ENCODE measurements at regions not wholly inside any gene's neighbourhood (a gene's known extent, or its start where the extent isn't known, plus 50 kb on each side); places are given as distances from the start of the nearest gene placed in this dataset.

- no peak for DNase-seq
Observed at GRCh38 chr20:60892095-60892813, 359.8 kb upstream of the CDH4 start.

GRCh38 chr20:60894091-60894490 lies 358.0 kb upstream of the CDH4 start:
- DNase-seq = no peak

- DNase-seq = no peak
Observed at GRCh38 chr20:60895363-60896079, 356.5 kb upstream of the CDH4 start.

- no peak for DNase-seq
Observed at GRCh38 chr20:60897976-60898375, 354.1 kb upstream of the CDH4 start.

GRCh38 chr20:60899320-60899719 lies 352.7 kb upstream of the CDH4 start:
- no peak for DNase-seq

- no peak for DNase-seq
Observed at GRCh38 chr20:60900618-60901017, 351.4 kb upstream of the CDH4 start.

GRCh38 chr20:60901831-60902230 lies 350.2 kb upstream of the CDH4 start:
- DNase-seq = no peak

GRCh38 chr20:60903325-60903971 lies 348.6 kb upstream of the CDH4 start:
- DNase-seq = no peak

GRCh38 chr20:60904730-60905129 lies 347.3 kb upstream of the CDH4 start:
- no peak for DNase-seq

- DNase-seq = no peak
Observed at GRCh38 chr20:60905919-60906318, 346.1 kb upstream of the CDH4 start.

- DNase-seq = no peak
Observed at GRCh38 chr20:60906555-60906954, 345.5 kb upstream of the CDH4 start.

GRCh38 chr20:60913298-60913697 lies 338.8 kb upstream of the CDH4 start:
- no peak for DNase-seq

GRCh38 chr20:60921022-60921622 lies 330.9 kb upstream of the CDH4 start:
- no peak for DNase-seq

GRCh38 chr20:60926831-60927230 lies 325.2 kb upstream of the CDH4 start:
- no peak for DNase-seq

- DNase-seq = no peak
Observed at GRCh38 chr20:60928341-60928740, 323.7 kb upstream of the CDH4 start.

- DNase-seq = no peak
Observed at GRCh38 chr20:60930023-60930790, 321.9 kb upstream of the CDH4 start.

GRCh38 chr20:60931696-60932095 lies 320.4 kb upstream of the CDH4 start:
- DNase-seq = no peak

GRCh38 chr20:60934724-60935123 lies 317.3 kb upstream of the CDH4 start:
- DNase-seq = no peak

- no peak for DNase-seq
Observed at GRCh38 chr20:60935971-60936370, 316.1 kb upstream of the CDH4 start.

- no peak for DNase-seq
Observed at GRCh38 chr20:60937585-60937984, 314.5 kb upstream of the CDH4 start.

GRCh38 chr20:60941379-60941778 lies 310.7 kb upstream of the CDH4 start:
- no peak for DNase-seq

GRCh38 chr20:60947819-60948218 lies 304.2 kb upstream of the CDH4 start:
- DNase-seq = no peak

- no peak for DNase-seq
Observed at GRCh38 chr20:60948224-60948623, 303.8 kb upstream of the CDH4 start.
